Activated CD8-positive, alpha-beta memory T cell treated with anti-CD3 and anti-CD28 coated beads, Interleukin-2, amount 50 U/mL, for 1 hour (primary cell): ENCODE measurements at regions not wholly inside any gene's neighbourhood (a gene's known extent, or its start where the extent isn't known, plus 50 kb on each side); places are given as distances from the start of the nearest gene placed in this dataset.

Experiments
- DNase-seq: peaks from one replicate; pipeline ENCODE4 v3.0.0-alpha.2; 2020; ENCODE audit errors: extremely low read depth

GRCh38 chr11:95354304-95354703, 123.3 kb upstream of the SESN3 start:
- no peak for DNase-seq

- DNase-seq = no peak
Measured at GRCh38 chr11:95353706-95354105, 122.7 kb upstream of the SESN3 start.

- DNase-seq = no peak
Measured at GRCh38 chr11:95352733-95353346, 121.8 kb upstream of the SESN3 start.

- no peak for DNase-seq
Measured at GRCh38 chr11:95349345-95349942, 118.4 kb upstream of the SESN3 start.

GRCh38 chr11:95346265-95346664, 115.3 kb upstream of the SESN3 start:
- no peak for DNase-seq

- no peak for DNase-seq
Measured at GRCh38 chr11:95345651-95346050, 114.6 kb upstream of the SESN3 start.

- DNase-seq = no peak
Measured at GRCh38 chr11:95344932-95345642, 114.1 kb upstream of the SESN3 start.

GRCh38 chr11:95341221-95341620, 110.2 kb upstream of the SESN3 start:
- no peak for DNase-seq

GRCh38 chr11:95339086-95339901, 108.3 kb upstream of the SESN3 start:
- no peak for DNase-seq

GRCh38 chr11:95338430-95338991, 107.5 kb upstream of the SESN3 start:
- no peak for DNase-seq

GRCh38 chr11:95337972-95338429, 107.0 kb upstream of the SESN3 start:
- no peak for DNase-seq

- no peak for DNase-seq
Measured at GRCh38 chr11:95337175-95337957, 106.4 kb upstream of the SESN3 start.

- DNase-seq = no peak
Measured at GRCh38 chr11:95335989-95336388, 105.0 kb upstream of the SESN3 start.

GRCh38 chr11:95331161-95331560, 100.2 kb upstream of the SESN3 start:
- no peak for DNase-seq

GRCh38 chr11:95330302-95330701, 99.3 kb upstream of the SESN3 start:
- no peak for DNase-seq

GRCh38 chr11:95327273-95327948, 96.4 kb upstream of the SESN3 start:
- no peak for DNase-seq

- no peak for DNase-seq
Measured at GRCh38 chr11:95325777-95326258, 94.8 kb upstream of the SESN3 start.

- no peak for DNase-seq
Measured at GRCh38 chr11:95324826-95325225, 93.8 kb upstream of the SESN3 start.

- no peak for DNase-seq
Measured at GRCh38 chr11:95322539-95322938, 91.5 kb upstream of the SESN3 start.

- no peak for DNase-seq
Measured at GRCh38 chr11:95318498-95318897, 87.5 kb upstream of the SESN3 start.
